ENCODE measurements at regions not wholly inside any gene's neighbourhood (a gene's known extent, or its start where the extent isn't known, plus 50 kb on each side); places are given as distances from the start of the nearest gene placed in this dataset.

GRCh38 chr2:12114816-12115215 lies 368.4 kb downstream of the LPIN1 start:
- TF ChIP-seq ZNF274 (IDR thresholded peaks at IDR 0.05; ENCODE audit: low read depth, low read length) = no peak
- TF ChIP-seq SUZ12 (IDR thresholded peaks at IDR 0.05; ENCODE audit: extremely low read depth, insufficient read depth, insufficient read length) = no peak
